NB4 (cell line): ENCODE measurements at regions not wholly inside any gene's neighbourhood (a gene's known extent, or its start where the extent isn't known, plus 50 kb on each side); places are given as distances from the start of the nearest gene placed in this dataset.

Source experiments
- DNase-seq: peaks from one replicate; pipeline ENCODE4 v3.0.0; 2010; ENCODE audit warnings: low read depth
- H3K4me3 ChIP-seq: one replicate; pipeline ENCODE4 v1.5.1; 2011; ENCODE audit warnings: mild to moderate bottlenecking, low read depth, low read length, moderate library complexity
- MYC ChIP-seq: IDR thresholded peaks from 2 replicates; pipeline ENCODE4 v1.6.1; 2011; ENCODE audit warnings: low read depth, low read length
- POLR2A ChIP-seq: IDR thresholded peaks from 2 replicates; pipeline ENCODE4 v1.6.1; 2011; ENCODE audit warnings: mild to moderate bottlenecking; ENCODE audit not compliant: insufficient read length; ENCODE audit errors: extremely low read depth
- TF ChIP-seq, protein P1 (sequence below): IDR thresholded peaks from one replicate; pipeline ENCODE4 v1.5.1; 2012; ENCODE audit warnings: low read depth, low read length
- TF ChIP-seq, protein P2 (sequence below): IDR thresholded peaks from 2 replicates; pipeline ENCODE4 v1.6.1; 2011; ENCODE audit warnings: low read depth, low read length

DNA sequence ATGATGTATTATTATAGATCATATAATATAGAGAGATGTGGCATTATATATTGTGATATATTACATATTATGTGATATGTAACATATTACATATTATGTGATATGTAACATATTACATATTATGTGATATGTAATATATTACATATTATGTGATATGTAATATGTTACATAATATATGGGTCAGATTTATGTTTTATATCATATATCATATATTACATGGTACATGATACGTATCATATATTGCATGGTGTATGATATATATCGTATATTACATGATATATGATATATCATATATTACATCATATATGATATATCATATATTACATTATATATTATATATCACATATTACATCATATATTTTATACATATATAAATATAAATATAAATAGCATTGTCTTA, 164.1 kb upstream of the NEBL start:
- TF ChIP-seq, protein P1, sequence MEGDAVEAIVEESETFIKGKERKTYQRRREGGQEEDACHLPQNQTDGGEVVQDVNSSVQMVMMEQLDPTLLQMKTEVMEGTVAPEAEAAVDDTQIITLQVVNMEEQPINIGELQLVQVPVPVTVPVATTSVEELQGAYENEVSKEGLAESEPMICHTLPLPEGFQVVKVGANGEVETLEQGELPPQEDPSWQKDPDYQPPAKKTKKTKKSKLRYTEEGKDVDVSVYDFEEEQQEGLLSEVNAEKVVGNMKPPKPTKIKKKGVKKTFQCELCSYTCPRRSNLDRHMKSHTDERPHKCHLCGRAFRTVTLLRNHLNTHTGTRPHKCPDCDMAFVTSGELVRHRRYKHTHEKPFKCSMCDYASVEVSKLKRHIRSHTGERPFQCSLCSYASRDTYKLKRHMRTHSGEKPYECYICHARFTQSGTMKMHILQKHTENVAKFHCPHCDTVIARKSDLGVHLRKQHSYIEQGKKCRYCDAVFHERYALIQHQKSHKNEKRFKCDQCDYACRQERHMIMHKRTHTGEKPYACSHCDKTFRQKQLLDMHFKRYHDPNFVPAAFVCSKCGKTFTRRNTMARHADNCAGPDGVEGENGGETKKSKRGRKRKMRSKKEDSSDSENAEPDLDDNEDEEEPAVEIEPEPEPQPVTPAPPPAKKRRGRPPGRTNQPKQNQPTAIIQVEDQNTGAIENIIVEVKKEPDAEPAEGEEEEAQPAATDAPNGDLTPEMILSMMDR: no peak
- no peak overlapping the region for H3K4me3 ChIP-seq
- no peak for DNase-seq

GRCh38 chr10:21060626-21061025, 163.5 kb upstream of the NEBL start:
- no peak overlapping the region for H3K4me3 ChIP-seq
- TF ChIP-seq MYC: no peak
- no peak for TF ChIP-seq POLR2A
- TF ChIP-seq, protein P1: no peak
- TF ChIP-seq, protein P2, sequence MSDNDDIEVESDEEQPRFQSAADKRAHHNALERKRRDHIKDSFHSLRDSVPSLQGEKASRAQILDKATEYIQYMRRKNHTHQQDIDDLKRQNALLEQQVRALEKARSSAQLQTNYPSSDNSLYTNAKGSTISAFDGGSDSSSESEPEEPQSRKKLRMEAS: no peak
- no peak for DNase-seq

GRCh38 chr10:21057989-21058388, 160.9 kb upstream of the NEBL start:
- DNase-seq: no peak
- TF ChIP-seq, protein P1: no peak
- TF ChIP-seq POLR2A (no peak), MYC (no peak)
- TF ChIP-seq, protein P2: no peak

DNA sequence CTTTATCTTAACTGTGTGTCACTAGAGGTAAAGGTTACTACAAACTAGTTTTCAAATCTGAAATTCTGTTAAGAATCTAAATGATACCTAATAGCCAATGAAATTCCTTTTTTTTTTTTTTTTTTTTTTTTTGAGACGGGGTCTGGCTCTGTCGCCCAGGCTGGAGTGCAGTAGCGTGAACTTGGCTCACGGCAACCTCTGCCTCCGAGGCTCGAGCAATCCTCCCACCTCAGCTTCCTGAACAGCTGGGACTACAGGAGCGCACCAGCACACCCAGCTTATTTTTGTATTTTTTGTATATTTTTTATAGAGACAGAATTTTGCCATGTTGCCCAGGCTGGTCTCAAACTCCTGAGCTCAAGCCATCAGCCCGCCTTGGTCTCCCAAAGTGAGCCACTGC, 160.3 kb upstream of the NEBL start:
- TF ChIP-seq MYC (no peak), POLR2A (no peak)
- TF ChIP-seq, protein P1: no peak
- no peak for DNase-seq

More at GRCh38 chr10:21057989-21058388, 160.9 kb upstream of the NEBL start:
- H3K4me3 ChIP-seq: no peak overlapping the region

DNA sequence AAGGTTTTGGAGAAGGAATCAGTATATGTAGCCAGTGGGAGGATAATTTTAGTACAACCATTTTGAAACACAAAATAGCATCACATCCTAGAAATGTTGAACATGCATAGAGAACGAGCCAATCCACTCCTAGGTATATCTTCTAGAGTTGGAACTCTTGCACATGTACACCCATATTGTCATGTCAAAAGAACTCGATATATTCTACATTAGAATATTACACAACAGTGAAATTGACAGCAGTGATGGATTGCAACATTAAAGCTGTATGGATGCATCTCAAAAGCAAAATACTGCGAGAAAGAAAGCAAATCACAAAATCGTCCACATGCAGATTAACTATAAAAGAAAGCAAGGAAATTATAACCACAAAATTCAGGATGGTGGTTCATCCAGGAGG, 159.3 kb upstream of the NEBL start:
- TF ChIP-seq, protein P2: no peak
- no peak for TF ChIP-seq MYC
- TF ChIP-seq POLR2A: no peak
- TF ChIP-seq, protein P1: no peak
- DNase-seq: no peak
- no peak overlapping the region for H3K4me3 ChIP-seq

More for the DNA sequence above, 160.3 kb upstream of the NEBL start:
- no peak overlapping the region for H3K4me3 ChIP-seq

- no peak overlapping the region for H3K4me3 ChIP-seq
- TF ChIP-seq, protein P2: no peak
- TF ChIP-seq POLR2A: no peak
- TF ChIP-seq, protein P1: no peak
- no peak for TF ChIP-seq MYC
- no peak for DNase-seq
Observed at GRCh38 chr10:21055339-21056135, 158.4 kb upstream of the NEBL start.
